C4-2B (cell line): ENCODE measurements at regions not wholly inside any gene's neighbourhood (a gene's known extent, or its start where the extent isn't known, plus 50 kb on each side); places are given as distances from the start of the nearest gene placed in this dataset.

Experiments used
- CTCF ChIP-seq: fragments of 450-650 bp; conservative IDR thresholded peaks from 2 replicates; pipeline ENCODE4 v1.5.1; 2017; ENCODE audit warnings: mild to moderate bottlenecking
- ZFX ChIP-seq: fragments of 450-650 bp; IDR thresholded peaks from 2 replicates; pipeline ENCODE4 v1.6.1; 2017

- TF ChIP-seq CTCF, result no peak
- no peak for TF ChIP-seq ZFX
Observed at GRCh38 chr3:135844386-135844785, 121.1 kb upstream of the PPP2R3A start.
